SK-N-SH (cell line): ENCODE measurements at regions not wholly inside any gene's neighbourhood (a gene's known extent, or its start where the extent isn't known, plus 50 kb on each side); places are given as distances from the start of the nearest gene placed in this dataset.

ENCODE experiments used
- CTCF ChIA-PET: fragments of 300-600, 350-600 bp; formaldehyde crosslinking; extraction: SDS; loops from one replicate; lab custom pipeline; 2021; lab: Yijun Ruan, JAX
- POLR2A ChIA-PET: fragments of 350-600 bp; sonication (Branson Sonifier 250); formaldehyde crosslinking; extraction: SDS; loops from one replicate; lab custom pipeline; 2020; ENCODE audit warnings: antibody characterized with exemption, inconsistent platforms; lab: Yijun Ruan, JAX
- DNase-seq: peaks from one replicate; pipeline ENCODE4 v3.0.0; 2012
- H2AFZ ChIP-seq: fragments of 200-600 bp; sonication (generic); 2 replicates; pipeline ENCODE4 v1.8.1; 2016; ENCODE audit warnings: antibody characterized with exemption, mild to moderate bottlenecking, low read depth
- H3F3A ChIP-seq: fragments of 200-600 bp; sonication (generic); replicated peaks from 2 replicates; pipeline ENCODE3; 2016; ENCODE audit warnings: antibody characterized with exemption, mild to moderate bottlenecking; ENCODE audit not compliant: insufficient read depth
- H3K27ac ChIP-seq, 2 experiments: fragments of 200-500 bp in 1 of 2; fragments of 200-600 bp in 1 of 2; sonication (Bioruptor generic) in 1 of 2; sonication (generic), shearing (Covaris generic) in 1 of 2; 2 replicates each; pipeline versions ENCODE4 v1.5.1 to v1.6.1; 2014 to 2016; ENCODE audit warnings: low read depth in 2 of 2, inconsistent platforms in 1 of 2, low read length in 1 of 2, mild to moderate bottlenecking in 1 of 2, mixed read lengths in 1 of 2
- H3K27me3 ChIP-seq: fragments of 200-600 bp; sonication (generic), shearing (Covaris generic); 2 replicates; pipeline ENCODE4 v1.6.1; 2016; ENCODE audit warnings: mixed run types; ENCODE audit not compliant: insufficient read depth
- H3K36me3 ChIP-seq, 2 experiments: fragments of 200-500 bp in 1 of 2; fragments of 200-600 bp in 1 of 2; sonication (Bioruptor generic) in 1 of 2; sonication (generic) in 1 of 2; replicated peaks in 1 of 2; 2 replicates each; pipeline versions ENCODE3 to v1.5.1; 2014 to 2016; ENCODE audit warnings: low read length in 1 of 2, mild to moderate bottlenecking in 1 of 2; ENCODE audit not compliant: insufficient read depth in 2 of 2, control insufficient read depth in 1 of 2
- H3K4me1 ChIP-seq, 2 experiments: fragments of 200-500 bp in 1 of 2; fragments of 200-600 bp in 1 of 2; sonication (Bioruptor generic) in 1 of 2; sonication (generic), shearing (Covaris generic) in 1 of 2; 2 replicates each; pipeline versions ENCODE4 v1.5.1 to v1.6.1; 2014 to 2016; ENCODE audit warnings: low read depth in 1 of 2, low read length in 1 of 2, mixed run types in 1 of 2; ENCODE audit not compliant: insufficient read depth in 2 of 2, control insufficient read depth in 1 of 2
- H3K4me2 ChIP-seq: fragments of 200-600 bp; sonication (generic), shearing (Covaris generic); 2 replicates; pipeline ENCODE4 v1.6.1; 2017; ENCODE audit warnings: mixed run types
- H3K4me3 ChIP-seq, 2 experiments: fragments of 200-500 bp in 1 of 2; fragments of 200-600 bp in 1 of 2; sonication (Bioruptor generic) in 1 of 2; sonication (generic), shearing (Covaris generic) in 1 of 2; 2 replicates each; pipeline versions ENCODE4 v1.5.1 to v1.8.1; 2014 to 2016; ENCODE audit warnings: low read depth in 2 of 2, inconsistent platforms in 1 of 2, low read length in 1 of 2, mild to moderate bottlenecking in 1 of 2, mixed read lengths in 1 of 2, moderate library complexity in 1 of 2
- H3K79me2 ChIP-seq: fragments of 200-600 bp; sonication (generic); 2 replicates; pipeline ENCODE4 v1.8.1; 2017; ENCODE audit warnings: mild to moderate bottlenecking; ENCODE audit not compliant: insufficient read depth
- H3K9ac ChIP-seq: fragments of 200-600 bp; sonication (generic); 2 replicates; pipeline ENCODE4 v1.6.1; 2017; ENCODE audit warnings: mixed run types
- H3K9me2 ChIP-seq: fragments of 200-600 bp; sonication (generic); 2 replicates; pipeline ENCODE4 v1.6.1; 2017; ENCODE audit warnings: mixed run types
- H3K9me3 ChIP-seq: fragments of 200-600 bp; sonication (generic); 2 replicates; pipeline ENCODE4 v1.6.1; 2017; ENCODE audit warnings: mixed run types, mild to moderate bottlenecking, moderate library complexity
- H4K20me1 ChIP-seq: fragments of 200-600 bp; sonication (generic); 2 replicates; pipeline ENCODE4 v1.6.1; 2017; ENCODE audit warnings: mild to moderate bottlenecking, mixed run types; ENCODE audit not compliant: insufficient read depth
- CHD2 ChIP-seq: fragments of 150-350 bp; IDR thresholded peaks from 2 replicates; pipeline ENCODE4 v1.6.1; 2018; ENCODE audit warnings: low read length; ENCODE audit not compliant: partially characterized antibody
- ELF1 ChIP-seq: IDR thresholded peaks from 2 replicates; pipeline ENCODE4 v1.4.0; 2012
- FOSL2 ChIP-seq: IDR thresholded peaks from 2 replicates; pipeline ENCODE4 v1.4.0; 2012; ENCODE audit warnings: low read depth, mild to moderate bottlenecking, moderate library complexity, borderline replicate concordance
- FOXM1 ChIP-seq: IDR thresholded peaks from 2 replicates; pipeline ENCODE4 v1.4.0; 2012; ENCODE audit warnings: low read depth, mild to moderate bottlenecking
- IRF3 ChIP-seq: fragments of 150-350 bp; IDR thresholded peaks from 2 replicates; pipeline ENCODE4 v1.6.1; 2016; ENCODE audit warnings: mild to moderate bottlenecking, low read depth, low read length
- JUND ChIP-seq: IDR thresholded peaks from 2 replicates; pipeline ENCODE4 v1.4.0; 2012
- MEF2A ChIP-seq: IDR thresholded peaks from 2 replicates; pipeline ENCODE4 v1.4.0; 2012; ENCODE audit warnings: low read depth, borderline replicate concordance
- NFIC ChIP-seq: IDR thresholded peaks from 2 replicates; pipeline ENCODE4 v1.4.0; 2012; ENCODE audit warnings: borderline replicate concordance
- NRF1 ChIP-seq: IDR thresholded peaks from 2 replicates; pipeline ENCODE4 v1.6.1; 2012; ENCODE audit warnings: low read depth, mild to moderate bottlenecking, low read length
- RCOR1 ChIP-seq: fragments of 150-350 bp; IDR thresholded peaks from 2 replicates; pipeline ENCODE4 v1.6.1; 2017; ENCODE audit warnings: antibody characterized with exemption, low read length
- RXRA ChIP-seq: IDR thresholded peaks from 2 replicates; pipeline ENCODE4 v1.4.0; 2012; ENCODE audit warnings: low read depth, mild to moderate bottlenecking, borderline replicate concordance
- SIN3A ChIP-seq: IDR thresholded peaks from 2 replicates; pipeline ENCODE4 v1.6.1; 2012; ENCODE audit warnings: low read depth, mild to moderate bottlenecking, low read length, moderate library complexity, borderline replicate concordance
- SMC3 ChIP-seq: IDR thresholded peaks from 2 replicates; pipeline ENCODE4 v1.6.1; 2012; ENCODE audit warnings: low read depth, low read length, improper control_type of control experiment
- TCF12 ChIP-seq: IDR thresholded peaks from 2 replicates; pipeline ENCODE4 v1.4.0; 2012
- TEAD4 ChIP-seq: IDR thresholded peaks from 2 replicates; pipeline ENCODE4 v1.4.0; 2012; ENCODE audit warnings: mild to moderate bottlenecking, borderline replicate concordance; ENCODE audit not compliant: insufficient read depth
- USF1 ChIP-seq: IDR thresholded peaks from 2 replicates; pipeline ENCODE4 v1.4.0; 2012; ENCODE audit warnings: low read depth, borderline replicate concordance
- YY1 ChIP-seq: IDR thresholded peaks from 2 replicates; pipeline ENCODE4 v1.4.0; 2012; ENCODE audit warnings: low read depth, mild to moderate bottlenecking
- ZBTB33 ChIP-seq: IDR thresholded peaks from 2 replicates; pipeline ENCODE4 v1.4.0; 2012; ENCODE audit warnings: low read depth, borderline replicate concordance
- WGBS: methylation state at CpG from one replicate; pipeline ENCODE4 v1.1.6; 2017; ENCODE audit warnings: low lambda C conversion rate; 5-methylcytosine and 5-hydroxymethylcytosine counted together

- H3K4me1 ChIP-seq: no peaks in the 10 kb centered on the region
- H3K9me2 ChIP-seq: no peaks in the 10 kb centered on the region
- no peaks in the 10 kb centered on the region for H3K27me3 ChIP-seq
- no peak overlapping the region for H3K27ac ChIP-seq
- H3K4me3 ChIP-seq: no peak overlapping the region
- ChIA-PET POLR2A (no interaction called here), CTCF (interaction anchor here (0.7 kb wide), 1 partner anchor 100 kb away, joined by 3 read pairs; no protein-coding TSS in a partner anchor)
- TF ChIP-seq TEAD4 (no peak), NFIC (no peak), FOXM1 (no peak), NRF1 (no peak), TCF12 (no peak), RCOR1 (no peak), MEF2A (no peak), YY1 (no peak), ZBTB33 (no peak), USF1 (no peak), JUND (no peak), SMC3 (no peak), FOSL2 (no peak)
- no peak for DNase-seq
- H3F3A ChIP-seq: no peaks in the 10 kb centered on the region
- WGBS: 36% methylated on average over 1 of the region's 1 CpG
- H3K9me3 ChIP-seq: no peaks in the 10 kb centered on the region
- H3K9ac ChIP-seq: no peak overlapping the region
- no peaks in the 10 kb centered on the region for H4K20me1 ChIP-seq
- no peak overlapping the region for H3K4me2 ChIP-seq
- H3K79me2 ChIP-seq: no peaks in the 10 kb centered on the region
- H3K36me3 ChIP-seq: no peaks in the 10 kb centered on the region
- H2AFZ ChIP-seq: no peak overlapping the region
Observed at GRCh38 chr5:89147031-89147430, 264.0 kb upstream of the MEF2C start.

DNA sequence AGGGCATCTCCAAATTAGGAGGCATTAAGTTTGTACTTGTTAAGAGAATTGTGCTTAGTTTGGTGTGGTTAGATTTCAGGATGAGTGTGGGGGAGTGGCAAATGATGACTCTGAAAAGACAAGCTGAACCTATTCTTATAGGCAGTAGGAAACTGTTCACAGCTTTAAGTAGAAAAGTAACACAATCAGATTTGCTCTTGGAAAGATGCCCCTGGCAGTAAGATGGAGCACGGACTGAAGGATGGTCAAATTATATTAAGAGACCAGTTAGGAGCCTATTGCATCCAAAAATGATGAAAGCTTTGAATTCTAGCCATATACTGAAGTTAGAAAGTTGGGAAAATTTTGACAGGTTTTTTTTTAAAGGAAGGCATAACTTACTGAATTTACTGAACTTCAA is 254.2 kb upstream of the MEF2C start:
- no peaks in the 10 kb centered on the region for H3K27me3 ChIP-seq
- no peak overlapping the region for H3K4me2 ChIP-seq
- no peaks in the 10 kb centered on the region for H3K4me1 ChIP-seq
- H3F3A ChIP-seq: no peaks in the 10 kb centered on the region
- 35% methylated on average over 1 of the region's 1 CpG for WGBS
- H2AFZ ChIP-seq: no peak overlapping the region
- H3K4me3 ChIP-seq: no peak overlapping the region
- no peaks in the 10 kb centered on the region for H3K9me2 ChIP-seq
- H3K36me3 ChIP-seq: no peaks in the 10 kb centered on the region
- no peaks in the 10 kb centered on the region for H3K79me2 ChIP-seq
- ChIA-PET CTCF (no interaction called here), POLR2A (no interaction called here)
- no peaks in the 10 kb centered on the region for H3K9me3 ChIP-seq
- TF ChIP-seq TEAD4: no peak
- TF ChIP-seq RXRA: no peak
- no peak for TF ChIP-seq NFIC
- no peak for TF ChIP-seq IRF3
- TF ChIP-seq MEF2A: no peak
- TF ChIP-seq CHD2: no peak
- TF ChIP-seq ZBTB33: no peak
- TF ChIP-seq SIN3A: no peak
- no peak for TF ChIP-seq ELF1
- no peak overlapping the region for H3K27ac ChIP-seq
- DNase-seq: no peak
- H4K20me1 ChIP-seq: no peaks in the 10 kb centered on the region
- no peak overlapping the region for H3K9ac ChIP-seq
